HL-60 (cell line): ENCODE measurements at regions not wholly inside any gene's neighbourhood (a gene's known extent, or its start where the extent isn't known, plus 50 kb on each side); places are given as distances from the start of the nearest gene placed in this dataset.

ENCODE experiments used
- POLR2AphosphoS5 ChIP-seq: IDR thresholded peaks from 2 replicates; pipeline ENCODE4 v1.6.1; 2012; ENCODE audit warnings: low read depth
- TF ChIP-seq, protein P1 (sequence below): IDR thresholded peaks from one replicate; pipeline ENCODE4 v1.5.1; 2011; ENCODE audit warnings: low read length, control low read depth, inconsistent platforms; ENCODE audit not compliant: insufficient read depth

- TF ChIP-seq, protein P1, sequence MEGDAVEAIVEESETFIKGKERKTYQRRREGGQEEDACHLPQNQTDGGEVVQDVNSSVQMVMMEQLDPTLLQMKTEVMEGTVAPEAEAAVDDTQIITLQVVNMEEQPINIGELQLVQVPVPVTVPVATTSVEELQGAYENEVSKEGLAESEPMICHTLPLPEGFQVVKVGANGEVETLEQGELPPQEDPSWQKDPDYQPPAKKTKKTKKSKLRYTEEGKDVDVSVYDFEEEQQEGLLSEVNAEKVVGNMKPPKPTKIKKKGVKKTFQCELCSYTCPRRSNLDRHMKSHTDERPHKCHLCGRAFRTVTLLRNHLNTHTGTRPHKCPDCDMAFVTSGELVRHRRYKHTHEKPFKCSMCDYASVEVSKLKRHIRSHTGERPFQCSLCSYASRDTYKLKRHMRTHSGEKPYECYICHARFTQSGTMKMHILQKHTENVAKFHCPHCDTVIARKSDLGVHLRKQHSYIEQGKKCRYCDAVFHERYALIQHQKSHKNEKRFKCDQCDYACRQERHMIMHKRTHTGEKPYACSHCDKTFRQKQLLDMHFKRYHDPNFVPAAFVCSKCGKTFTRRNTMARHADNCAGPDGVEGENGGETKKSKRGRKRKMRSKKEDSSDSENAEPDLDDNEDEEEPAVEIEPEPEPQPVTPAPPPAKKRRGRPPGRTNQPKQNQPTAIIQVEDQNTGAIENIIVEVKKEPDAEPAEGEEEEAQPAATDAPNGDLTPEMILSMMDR: no peak
- TF ChIP-seq POLR2AphosphoS5: no peak
Observed at GRCh38 chr11:112339566-112339965, 78.9 kb upstream of the PLET1 start.
